ENCODE measurements at regions not wholly inside any gene's neighbourhood (a gene's known extent, or its start where the extent isn't known, plus 50 kb on each side); places are given as distances from the start of the nearest gene placed in this dataset.
"Not testable (repeated sequence)": the region's sequence is repeated elsewhere in the genome, so short reads cannot be mapped to it uniquely, and the experiment has no call there.

GRCh38 chr4:71214578-71214977, 124.2 kb upstream of the SLC4A4 start:
- TF ChIP-seq, protein P1, sequence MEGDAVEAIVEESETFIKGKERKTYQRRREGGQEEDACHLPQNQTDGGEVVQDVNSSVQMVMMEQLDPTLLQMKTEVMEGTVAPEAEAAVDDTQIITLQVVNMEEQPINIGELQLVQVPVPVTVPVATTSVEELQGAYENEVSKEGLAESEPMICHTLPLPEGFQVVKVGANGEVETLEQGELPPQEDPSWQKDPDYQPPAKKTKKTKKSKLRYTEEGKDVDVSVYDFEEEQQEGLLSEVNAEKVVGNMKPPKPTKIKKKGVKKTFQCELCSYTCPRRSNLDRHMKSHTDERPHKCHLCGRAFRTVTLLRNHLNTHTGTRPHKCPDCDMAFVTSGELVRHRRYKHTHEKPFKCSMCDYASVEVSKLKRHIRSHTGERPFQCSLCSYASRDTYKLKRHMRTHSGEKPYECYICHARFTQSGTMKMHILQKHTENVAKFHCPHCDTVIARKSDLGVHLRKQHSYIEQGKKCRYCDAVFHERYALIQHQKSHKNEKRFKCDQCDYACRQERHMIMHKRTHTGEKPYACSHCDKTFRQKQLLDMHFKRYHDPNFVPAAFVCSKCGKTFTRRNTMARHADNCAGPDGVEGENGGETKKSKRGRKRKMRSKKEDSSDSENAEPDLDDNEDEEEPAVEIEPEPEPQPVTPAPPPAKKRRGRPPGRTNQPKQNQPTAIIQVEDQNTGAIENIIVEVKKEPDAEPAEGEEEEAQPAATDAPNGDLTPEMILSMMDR (IDR thresholded peaks at IDR 0.05; ENCODE audit: insufficient read depth, missing control alignments): no peak
- FAIRE-seq (no peak), DNase-seq (ENCODE audit: insufficient read length, low spot score) (no peak)

GRCh38 chr4:71216316-71216959, 122.4 kb upstream of the SLC4A4 start:
- FAIRE-seq: no peak
- TF ChIP-seq, protein P1 (IDR thresholded peaks at IDR 0.05; ENCODE audit: insufficient read depth, missing control alignments): no peak
- DNase-seq (ENCODE audit: insufficient read length, low spot score): no peak

DNA sequence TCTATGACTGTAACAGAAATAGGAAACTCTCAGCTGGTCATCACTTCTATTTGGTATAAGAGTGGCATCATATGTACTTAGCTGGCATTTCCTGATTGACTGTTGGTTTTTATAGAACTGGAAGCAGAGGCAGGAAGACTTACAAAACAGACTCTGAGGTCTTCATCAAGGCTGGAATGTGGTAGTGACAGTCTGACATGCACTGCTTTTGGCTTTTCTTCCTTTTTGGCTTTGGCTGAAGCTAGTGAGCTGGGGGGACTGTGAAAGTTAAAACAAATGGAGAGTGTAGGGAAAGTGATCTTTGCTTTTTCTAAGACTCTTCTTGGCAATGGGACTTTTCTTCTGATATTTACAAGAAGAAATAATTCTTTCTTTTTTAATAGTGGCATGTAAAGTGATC, 121.1 kb upstream of the SLC4A4 start:
- TF ChIP-seq, protein P1 (IDR thresholded peaks at IDR 0.05; ENCODE audit: insufficient read depth, missing control alignments): no peak
- DNase-seq (ENCODE audit: insufficient read length, low spot score): no peak
- no peak for FAIRE-seq

GRCh38 chr4:71220848-71221247, 118.0 kb upstream of the SLC4A4 start:
- not testable (repeated sequence) for FAIRE-seq; DNase-seq (ENCODE audit: insufficient read length, low spot score)

DNA sequence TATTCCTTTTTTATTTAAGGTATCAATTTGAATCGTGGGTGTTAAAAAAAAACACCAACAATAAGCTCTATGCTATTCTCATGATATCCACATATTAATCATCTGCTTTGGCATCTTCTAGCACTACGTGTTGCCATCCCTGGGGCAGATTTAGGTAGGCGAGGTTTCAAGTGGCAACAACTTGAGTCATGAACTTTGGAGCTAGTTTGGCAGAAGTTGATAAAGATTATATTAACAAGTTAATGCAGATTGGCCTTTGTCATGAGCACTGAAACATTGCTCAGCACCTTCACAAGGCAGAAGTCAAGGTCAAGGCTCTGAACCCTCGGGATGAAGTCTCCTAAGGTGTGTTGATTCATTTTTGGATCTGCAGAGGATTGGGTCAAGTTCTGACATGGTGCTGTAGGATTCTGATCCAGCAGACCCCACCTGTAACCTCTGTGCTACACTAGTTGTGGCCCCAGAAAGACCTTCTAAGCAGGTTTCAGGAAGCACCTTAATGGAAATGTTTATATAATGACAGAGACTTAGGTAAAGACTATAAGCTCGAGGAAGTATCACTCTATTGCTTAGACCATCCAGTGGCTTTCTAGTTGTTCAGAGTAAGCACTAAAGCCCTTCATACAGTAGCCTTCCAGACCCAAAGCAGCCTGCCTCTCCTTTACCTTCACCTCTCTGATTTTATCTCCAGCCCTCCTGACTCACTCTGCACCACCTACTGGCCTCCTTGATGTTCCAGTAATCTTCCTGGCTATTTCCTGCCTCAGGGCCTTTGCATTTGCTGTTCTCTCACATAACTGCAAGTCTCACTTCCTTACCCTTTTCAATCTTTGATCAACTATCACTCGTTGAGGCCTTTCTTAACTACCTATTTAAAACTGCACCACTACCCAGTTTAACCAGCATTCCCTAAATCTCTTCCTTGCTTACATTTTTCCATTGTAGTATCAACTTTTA, 117.0 kb upstream of the SLC4A4 start:
- TF ChIP-seq, protein P1 (IDR thresholded peaks at IDR 0.05; ENCODE audit: insufficient read depth, missing control alignments): no peak
- FAIRE-seq: no peak
- no peak for DNase-seq (ENCODE audit: insufficient read length, low spot score)

GRCh38 chr4:71222661-71223060, 116.2 kb upstream of the SLC4A4 start:
- FAIRE-seq (no peak), DNase-seq (ENCODE audit: insufficient read length, low spot score) (no peak)
- TF ChIP-seq, protein P1 (IDR thresholded peaks at IDR 0.05; ENCODE audit: insufficient read depth, missing control alignments): no peak

GRCh38 chr4:71229477-71230270, 109.1 kb upstream of the SLC4A4 start:
- TF ChIP-seq, protein P1 (IDR thresholded peaks at IDR 0.05; ENCODE audit: insufficient read depth, missing control alignments): peak; percentile 57
- DNase-seq (ENCODE audit: insufficient read length, low spot score) (no peak), FAIRE-seq (no peak)
